HG03280 (cell line): ENCODE measurements at regions not wholly inside any gene's neighbourhood (a gene's known extent, or its start where the extent isn't known, plus 50 kb on each side); places are given as distances from the start of the nearest gene placed in this dataset.

Experiments used
- ATAC-seq: cut with Tn5 transposase; IDR thresholded peaks from one replicate; pipeline ENCODE4 v1.9.1; 2021; ENCODE audit warnings: mild to moderate bottlenecking, moderate library complexity; ENCODE audit not compliant: unreplicated experiment

GRCh38 chr9:82677086-82677485, 385.9 kb downstream of the RASEF start:
- ATAC-seq, result no peak

- no peak for ATAC-seq
Measured at GRCh38 chr9:82679472-82679871, 383.5 kb downstream of the RASEF start.

GRCh38 chr9:82680179-82680935, 382.6 kb downstream of the RASEF start:
- ATAC-seq, result no peak

GRCh38 chr9:82681809-82682208, 381.1 kb downstream of the RASEF start:
- ATAC-seq, result no peak

- no peak for ATAC-seq
Measured at GRCh38 chr9:82682431-82682830, 380.5 kb downstream of the RASEF start.

- ATAC-seq, result no peak
Measured at GRCh38 chr9:82695704-82696103, 367.2 kb downstream of the RASEF start.

- no peak for ATAC-seq
Measured at GRCh38 chr9:82706786-82707185, 356.2 kb downstream of the RASEF start.

GRCh38 chr9:82716821-82717220, 346.1 kb downstream of the RASEF start:
- no peak for ATAC-seq

- ATAC-seq, result no peak
Measured at GRCh38 chr9:82720515-82720914, 342.4 kb downstream of the RASEF start.

GRCh38 chr9:82721593-82721992, 341.3 kb downstream of the RASEF start:
- ATAC-seq, result no peak

GRCh38 chr9:82722051-82722450, 340.9 kb downstream of the RASEF start:
- ATAC-seq, result no peak

- ATAC-seq, result no peak
Measured at GRCh38 chr9:82722561-82722960, 340.4 kb downstream of the RASEF start.

GRCh38 chr9:82726424-82727276, 336.3 kb downstream of the RASEF start:
- ATAC-seq, result no peak

GRCh38 chr9:82729141-82729540, 333.8 kb downstream of the RASEF start:
- ATAC-seq, result no peak

GRCh38 chr9:82729991-82730589, 332.9 kb downstream of the RASEF start:
- ATAC-seq, result no peak

- ATAC-seq, result no peak
Measured at GRCh38 chr9:82732928-82733327, 330.0 kb downstream of the RASEF start.

- ATAC-seq, result no peak
Measured at GRCh38 chr9:82736126-82736525, 326.8 kb downstream of the RASEF start.

GRCh38 chr9:82736701-82737100, 326.2 kb downstream of the RASEF start:
- no peak for ATAC-seq

GRCh38 chr9:82745919-82746318, 317.0 kb downstream of the RASEF start:
- ATAC-seq, result no peak

GRCh38 chr9:82750411-82750913, 312.5 kb downstream of the RASEF start:
- ATAC-seq, result no peak

GRCh38 chr9:82757924-82758323, 305.0 kb downstream of the RASEF start:
- ATAC-seq, result no peak

GRCh38 chr9:82761027-82761426, 301.9 kb downstream of the RASEF start:
- ATAC-seq, result no peak
